Adrenal gland (tissue), 5 donors: ENCODE measurements at regions not wholly inside any gene's neighbourhood (a gene's known extent, or its start where the extent isn't known, plus 50 kb on each side); places are given as distances from the start of the nearest gene placed in this dataset.

Source experiments
- POLR2A ChIP-seq, 2 donors: fragments of 450-650 bp; IDR thresholded peaks; one replicate each; pipeline ENCODE4 v1.6.1; 2017; ENCODE audit warnings: antibody characterized with exemption in 2 of 2, mild to moderate bottlenecking in 2 of 2, moderate library complexity in 1 of 2
- TF ChIP-seq, protein P1 (sequence below), 6 experiments: fragments of 450-650 bp in 4 of 6; fragments of 200-600 bp in 2 of 6; sonication (generic) in 1 of 6; IDR thresholded peaks; 1 replicate in 5 of 6; 2 replicates in 1 of 6; pipeline versions ENCODE4 v1.5.1 to v1.8.0; 2016 to 2021; ENCODE audit warnings: antibody characterized with exemption in 6 of 6, mild to moderate bottlenecking in 2 of 6, moderate library complexity in 1 of 6
- donor health status: DM: no; HTN: no; CAD: no.

DNA sequence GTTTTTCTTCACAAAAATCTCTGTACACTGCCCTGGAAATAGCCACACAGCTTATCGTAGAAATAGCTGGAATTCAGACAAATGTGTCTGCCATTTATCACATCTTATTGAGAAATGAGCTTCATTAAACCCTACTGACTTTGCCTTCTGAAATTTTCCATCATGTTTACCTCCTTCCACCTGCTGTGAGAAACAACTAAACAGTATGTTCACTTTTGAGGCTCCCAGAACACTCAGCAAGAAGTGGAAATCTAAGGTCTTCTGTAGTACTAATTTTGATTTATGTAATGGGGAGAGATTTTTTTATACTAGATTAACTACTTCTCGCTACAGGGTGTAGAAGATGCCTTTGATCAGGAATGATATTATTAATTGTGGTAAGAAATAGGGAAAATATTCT is 268.0 kb downstream of the KCNC2 start:
- TF ChIP-seq, protein P1, sequence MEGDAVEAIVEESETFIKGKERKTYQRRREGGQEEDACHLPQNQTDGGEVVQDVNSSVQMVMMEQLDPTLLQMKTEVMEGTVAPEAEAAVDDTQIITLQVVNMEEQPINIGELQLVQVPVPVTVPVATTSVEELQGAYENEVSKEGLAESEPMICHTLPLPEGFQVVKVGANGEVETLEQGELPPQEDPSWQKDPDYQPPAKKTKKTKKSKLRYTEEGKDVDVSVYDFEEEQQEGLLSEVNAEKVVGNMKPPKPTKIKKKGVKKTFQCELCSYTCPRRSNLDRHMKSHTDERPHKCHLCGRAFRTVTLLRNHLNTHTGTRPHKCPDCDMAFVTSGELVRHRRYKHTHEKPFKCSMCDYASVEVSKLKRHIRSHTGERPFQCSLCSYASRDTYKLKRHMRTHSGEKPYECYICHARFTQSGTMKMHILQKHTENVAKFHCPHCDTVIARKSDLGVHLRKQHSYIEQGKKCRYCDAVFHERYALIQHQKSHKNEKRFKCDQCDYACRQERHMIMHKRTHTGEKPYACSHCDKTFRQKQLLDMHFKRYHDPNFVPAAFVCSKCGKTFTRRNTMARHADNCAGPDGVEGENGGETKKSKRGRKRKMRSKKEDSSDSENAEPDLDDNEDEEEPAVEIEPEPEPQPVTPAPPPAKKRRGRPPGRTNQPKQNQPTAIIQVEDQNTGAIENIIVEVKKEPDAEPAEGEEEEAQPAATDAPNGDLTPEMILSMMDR (IDR thresholded peaks at IDR 0.05): no peak
- no peak for TF ChIP-seq POLR2A (IDR thresholded peaks at IDR 0.05)
